A172 (cell line): ENCODE measurements at regions not wholly inside any gene's neighbourhood (a gene's known extent, or its start where the extent isn't known, plus 50 kb on each side); places are given as distances from the start of the nearest gene placed in this dataset.

ENCODE experiments used
- DNase-seq: peaks from one replicate; pipeline ENCODE4 v3.0.0-alpha.2; 2015; ENCODE audit warnings: low spot score

- no peak for DNase-seq
These were observed 733.0 kb upstream of the KIRREL3 start for GRCh38 chr11:127733552-127733951.

- DNase-seq: no peak
These were observed 725.8 kb upstream of the KIRREL3 start for GRCh38 chr11:127726367-127726766.

GRCh38 chr11:127723714-127724113 is 723.1 kb upstream of the KIRREL3 start:
- DNase-seq: no peak

- DNase-seq: no peak
These were observed 712.7 kb upstream of the KIRREL3 start for GRCh38 chr11:127713226-127713625.

- DNase-seq: no peak
These were observed 711.2 kb upstream of the KIRREL3 start for GRCh38 chr11:127711748-127712147.

- DNase-seq: no peak
These were observed 710.3 kb upstream of the KIRREL3 start for GRCh38 chr11:127710831-127711230.

GRCh38 chr11:127709960-127710359 is 709.4 kb upstream of the KIRREL3 start:
- DNase-seq: no peak

GRCh38 chr11:127693686-127694085 is 693.1 kb upstream of the KIRREL3 start:
- no peak for DNase-seq

GRCh38 chr11:127683321-127683720 is 682.8 kb upstream of the KIRREL3 start:
- no peak for DNase-seq

GRCh38 chr11:127679816-127680545 is 679.4 kb upstream of the KIRREL3 start:
- DNase-seq: no peak

- no peak for DNase-seq
These were observed 678.1 kb upstream of the KIRREL3 start for GRCh38 chr11:127678631-127679030.

GRCh38 chr11:127677660-127678425 is 677.3 kb upstream of the KIRREL3 start:
- no peak for DNase-seq

- peak; percentile 1 for DNase-seq
These were observed 675.0 kb upstream of the KIRREL3 start for GRCh38 chr11:127675581-127675980.

- DNase-seq: no peak
These were observed 674.2 kb upstream of the KIRREL3 start for GRCh38 chr11:127674754-127675153.

GRCh38 chr11:127670374-127671119 is 670.0 kb upstream of the KIRREL3 start:
- DNase-seq: no peak

- DNase-seq: no peak
These were observed 655.7 kb upstream of the KIRREL3 start for GRCh38 chr11:127656116-127656836.

- DNase-seq: no peak
These were observed 652.5 kb upstream of the KIRREL3 start for GRCh38 chr11:127653076-127653475.

GRCh38 chr11:127651888-127652221 is 651.3 kb upstream of the KIRREL3 start:
- no peak for DNase-seq

- DNase-seq: peak; percentile 63
These were observed 650.8 kb upstream of the KIRREL3 start for GRCh38 chr11:127651175-127651887.

GRCh38 chr11:127649958-127650357 is 649.4 kb upstream of the KIRREL3 start:
- DNase-seq: no peak

- no peak for DNase-seq
These were observed 648.5 kb upstream of the KIRREL3 start for GRCh38 chr11:127649071-127649470.
